ENCODE measurements at regions not wholly inside any gene's neighbourhood (a gene's known extent, or its start where the extent isn't known, plus 50 kb on each side); places are given as distances from the start of the nearest gene placed in this dataset.

GRCh38 chr13:109650861-109651260 lies 135.5 kb downstream of the IRS2 start:
- no peak overlapping the region for H3K9ac ChIP-seq (ENCODE audit: low read depth in 2 of 2, low read length in 2 of 2)
- intact Hi-C loops (cut with DNase I) = no loop called here
- no peak for TF ChIP-seq CTCF (IDR thresholded peaks at IDR 0.05)
- no peaks in the 10 kb centered on the region for H3K4me1 ChIP-seq
- no peaks in the 10 kb centered on the region for H3K9me3 ChIP-seq
- DNase-seq = no peak
- H3K27ac ChIP-seq = no peak overlapping the region
- no peak overlapping the region for H3K4me3 ChIP-seq
- no peaks in the 10 kb centered on the region for H3K27me3 ChIP-seq
- H3K36me3 ChIP-seq = no peaks in the 10 kb centered on the region

GRCh38 chr13:109649713-109650112 lies 136.7 kb downstream of the IRS2 start:
- Histone ChIP-seq H3K9ac (ENCODE audit: low read depth in 2 of 2, low read length in 2 of 2) (no peak overlapping the region), H3K4me1 (no peaks in the 10 kb centered on the region), H3K36me3 (no peaks in the 10 kb centered on the region), H3K27me3 (no peaks in the 10 kb centered on the region), H3K9me3 (no peaks in the 10 kb centered on the region), H3K27ac (no peak overlapping the region), H3K4me3 (no peak overlapping the region)
- intact Hi-C loops (cut with DNase I) = no loop called here
- TF ChIP-seq CTCF (IDR thresholded peaks at IDR 0.05) = no peak
- DNase-seq = no peak

GRCh38 chr13:109647699-109648098 lies 138.7 kb downstream of the IRS2 start:
- Histone ChIP-seq H3K36me3 (no peaks in the 10 kb centered on the region), H3K27ac (no peak overlapping the region), H3K4me3 (no peak overlapping the region), H3K4me1 (no peaks in the 10 kb centered on the region), H3K9ac (ENCODE audit: low read depth in 2 of 2, low read length in 2 of 2) (no peak overlapping the region), H3K27me3 (no peaks in the 10 kb centered on the region), H3K9me3 (no peaks in the 10 kb centered on the region)
- no peak for DNase-seq
- TF ChIP-seq CTCF (IDR thresholded peaks at IDR 0.05) = no peak
- intact Hi-C loops (cut with DNase I) = no loop called here

GRCh38 chr13:109647053-109647452 lies 139.3 kb downstream of the IRS2 start:
- no peak overlapping the region for H3K27ac ChIP-seq
- intact Hi-C loops (cut with DNase I) = no loop called here
- no peak for DNase-seq
- TF ChIP-seq CTCF (IDR thresholded peaks at IDR 0.05) = no peak
- no peaks in the 10 kb centered on the region for H3K36me3 ChIP-seq
- H3K4me3 ChIP-seq = no peak overlapping the region
- H3K9ac ChIP-seq (ENCODE audit: low read depth in 2 of 2, low read length in 2 of 2) = no peak overlapping the region
- no peaks in the 10 kb centered on the region for H3K27me3 ChIP-seq
- no peaks in the 10 kb centered on the region for H3K9me3 ChIP-seq
- no peaks in the 10 kb centered on the region for H3K4me1 ChIP-seq

- H3K36me3 ChIP-seq = no peaks in the 10 kb centered on the region
- H3K27me3 ChIP-seq = no peaks in the 10 kb centered on the region
- no peak for DNase-seq
- no peak overlapping the region for H3K4me3 ChIP-seq
- no peaks in the 10 kb centered on the region for H3K9me3 ChIP-seq
- H3K9ac ChIP-seq (ENCODE audit: low read depth in 2 of 2, low read length in 2 of 2) = no peak overlapping the region
- TF ChIP-seq CTCF (IDR thresholded peaks at IDR 0.05) = no peak
- H3K27ac ChIP-seq = no peak overlapping the region
- H3K4me1 ChIP-seq = no peaks in the 10 kb centered on the region
- intact Hi-C loops (cut with DNase I) = no loop called here
Measured at GRCh38 chr13:109646423-109646822, 140.0 kb downstream of the IRS2 start.

- Histone ChIP-seq H3K9ac (ENCODE audit: low read depth in 2 of 2, low read length in 2 of 2) (no peak overlapping the region), H3K4me3 (no peak overlapping the region), H3K36me3 (no peaks in the 10 kb centered on the region), H3K27me3 (no peaks in the 10 kb centered on the region), H3K4me1 (no peaks in the 10 kb centered on the region), H3K9me3 (no peaks in the 10 kb centered on the region), H3K27ac (no peak overlapping the region)
- DNase-seq = no peak
- TF ChIP-seq CTCF (IDR thresholded peaks at IDR 0.05) = no peak
- intact Hi-C loops (cut with DNase I) = no loop called here
Measured at GRCh38 chr13:109645831-109646230, 140.6 kb downstream of the IRS2 start.
